M059J (cell line): ENCODE measurements at regions not wholly inside any gene's neighbourhood (a gene's known extent, or its start where the extent isn't known, plus 50 kb on each side); places are given as distances from the start of the nearest gene placed in this dataset.

Experiments
- DNase-seq: peaks from one replicate; pipeline ENCODE4 v3.0.0-alpha.2; 2012; ENCODE audit warnings: low read depth

GRCh38 chr10:105879401-105879800 is 1238.3 kb downstream of the SORCS3 start:
- DNase-seq, result no peak

- DNase-seq, result peak; percentile 3
These were observed 1234.0 kb downstream of the SORCS3 start for GRCh38 chr10:105875050-105875449.

- DNase-seq, result no peak
These were observed 1231.6 kb downstream of the SORCS3 start for GRCh38 chr10:105872665-105873064.

- DNase-seq, result no peak
These were observed 1227.8 kb downstream of the SORCS3 start for GRCh38 chr10:105868935-105869334.

GRCh38 chr10:105864854-105865253 is 1223.8 kb downstream of the SORCS3 start:
- DNase-seq, result no peak

- no peak for DNase-seq
These were observed 1216.5 kb downstream of the SORCS3 start for GRCh38 chr10:105857268-105858264.

GRCh38 chr10:105855791-105856190 is 1214.7 kb downstream of the SORCS3 start:
- no peak for DNase-seq

GRCh38 chr10:105844676-105845570 is 1203.8 kb downstream of the SORCS3 start:
- no peak for DNase-seq

GRCh38 chr10:105844241-105844640 is 1203.2 kb downstream of the SORCS3 start:
- no peak for DNase-seq

GRCh38 chr10:105843786-105844185 is 1202.7 kb downstream of the SORCS3 start:
- DNase-seq, result no peak

- no peak for DNase-seq
These were observed 1199.2 kb downstream of the SORCS3 start for GRCh38 chr10:105840288-105840770.

- DNase-seq, result no peak
These were observed 1197.3 kb downstream of the SORCS3 start for GRCh38 chr10:105838392-105838791.

GRCh38 chr10:105837951-105838350 is 1196.9 kb downstream of the SORCS3 start:
- peak; percentile 27 for DNase-seq

- no peak for DNase-seq
These were observed 1193.4 kb downstream of the SORCS3 start for GRCh38 chr10:105834261-105835059.

GRCh38 chr10:105827133-105827532 is 1186.0 kb downstream of the SORCS3 start:
- no peak for DNase-seq

- DNase-seq, result no peak
These were observed 1167.0 kb downstream of the SORCS3 start for GRCh38 chr10:105807935-105808587.

- no peak for DNase-seq
These were observed 1162.1 kb downstream of the SORCS3 start for GRCh38 chr10:105803206-105803605.

- DNase-seq, result no peak
These were observed 1159.6 kb downstream of the SORCS3 start for GRCh38 chr10:105800641-105801040.

- no peak for DNase-seq
These were observed 1157.3 kb downstream of the SORCS3 start for GRCh38 chr10:105798328-105798889.

- peak; percentile 35 for DNase-seq
These were observed 1156.3 kb downstream of the SORCS3 start for GRCh38 chr10:105797234-105797890.
